CD8-positive, alpha-beta memory T cell (primary cell): ENCODE measurements at regions not wholly inside any gene's neighbourhood (a gene's known extent, or its start where the extent isn't known, plus 50 kb on each side); places are given as distances from the start of the nearest gene placed in this dataset.
"Not testable (repeated sequence)": the region's sequence is repeated elsewhere in the genome, so short reads cannot be mapped to it uniquely, and the experiment has no call there.

ENCODE experiments used
- CTCF ChIA-PET: fragments of 350-600 bp; sonication (Branson Sonifier 250); formaldehyde crosslinking; loops from one replicate; lab custom pipeline; 2021; ENCODE audit warnings: antibody characterized with exemption; lab: Charles Lee
- POLR2A ChIA-PET: fragments of 350-600 bp; sonication (Branson Sonifier 250); formaldehyde crosslinking; loops from one replicate; lab custom pipeline; 2021; ENCODE audit warnings: antibody characterized with exemption; lab: Charles Lee
- DNase-seq, 5 donors: peaks; one replicate each; pipeline versions ENCODE4 v3.0.0 to v3.0.0-alpha.2; 2020 to 2022; ENCODE audit warnings: mixed read lengths in 1 of 5
- H3K27ac ChIP-seq: one replicate; pipeline ENCODE4 v1.7.0; 2013; ENCODE audit warnings: low read depth, mild to moderate bottlenecking, low read length, moderate library complexity
- H3K27me3 ChIP-seq: 2 replicates; pipeline ENCODE4 v1.7.0; 2013; ENCODE audit warnings: low read length, mild to moderate bottlenecking; ENCODE audit not compliant: insufficient read depth, poor library complexity, severe bottlenecking
- H3K36me3 ChIP-seq: 2 replicates; pipeline ENCODE4 v1.7.0; 2013; ENCODE audit warnings: mild to moderate bottlenecking, low read length, moderate library complexity; ENCODE audit not compliant: insufficient read depth
- H3K4me1 ChIP-seq: 2 replicates; pipeline ENCODE4 v1.7.0; 2013; ENCODE audit warnings: mild to moderate bottlenecking, low read length, moderate library complexity; ENCODE audit not compliant: insufficient read depth
- H3K4me3 ChIP-seq: 2 replicates; pipeline ENCODE4 v1.7.0; 2013; ENCODE audit warnings: mild to moderate bottlenecking, low read length
- H3K9me3 ChIP-seq: 2 replicates; pipeline ENCODE4 v1.7.0; 2013; ENCODE audit warnings: mild to moderate bottlenecking, low read length
- H3K27ac Mint-ChIP-seq, 8 donors: one replicate each; pipeline ENCODE4 v1.8.0; 2020 to 2021; ENCODE audit warnings: mixed read lengths in 8 of 8, mild to moderate bottlenecking in 6 of 8, inconsistent platforms in 3 of 8, moderate library complexity in 3 of 8
- H3K27me3 Mint-ChIP-seq, 2 donors: one replicate each; pipeline ENCODE4 v1.8.0; 2020 to 2021; ENCODE audit warnings: mixed read lengths in 2 of 2, mild to moderate bottlenecking in 1 of 2, moderate library complexity in 1 of 2
- H3K36me3 Mint-ChIP-seq, 3 donors: one replicate each; pipeline ENCODE4 v1.8.0; 2020 to 2021; ENCODE audit warnings: mixed read lengths in 3 of 3, inconsistent platforms in 1 of 3, mild to moderate bottlenecking in 1 of 3
- H3K4me1 Mint-ChIP-seq, 3 donors: one replicate each; pipeline ENCODE4 v1.8.0; 2020 to 2021; ENCODE audit warnings: mixed read lengths in 3 of 3, inconsistent platforms in 1 of 3, mild to moderate bottlenecking in 1 of 3
- H3K4me3 Mint-ChIP-seq, 7 donors: one replicate each; pipeline ENCODE4 v1.8.0; 2020 to 2021; ENCODE audit warnings: mixed read lengths in 7 of 7, mild to moderate bottlenecking in 6 of 7, moderate library complexity in 4 of 7, inconsistent platforms in 2 of 7
- H3K9me3 Mint-ChIP-seq, 5 donors: one replicate each; pipeline ENCODE4 v1.8.0; 2020 to 2022; ENCODE audit warnings: mixed read lengths in 5 of 5, mild to moderate bottlenecking in 3 of 5, moderate library complexity in 2 of 5, inconsistent platforms in 1 of 5

DNA sequence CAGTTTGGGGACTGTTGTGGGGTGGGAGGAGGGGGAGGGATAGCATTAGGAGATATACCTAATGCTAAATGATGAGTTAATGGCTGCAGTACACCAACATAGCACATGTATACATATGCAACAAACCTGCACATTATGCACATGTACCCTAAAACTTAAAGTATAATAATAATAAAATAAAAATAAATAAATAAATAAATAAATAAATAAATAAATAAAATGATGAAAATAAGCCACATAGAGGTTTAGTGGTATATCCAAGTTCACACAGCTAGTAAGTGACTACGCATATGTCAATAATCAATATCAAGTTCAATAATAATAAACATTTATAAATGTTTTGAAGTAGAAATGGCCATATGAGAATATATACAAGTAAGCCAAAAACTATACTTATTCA is 141.7 kb upstream of the LHX8 start:
- POLR2A ChIA-PET, H3K36me3 Mint-ChIP-seq, CTCF ChIA-PET: not testable (repeated sequence)

DNA sequence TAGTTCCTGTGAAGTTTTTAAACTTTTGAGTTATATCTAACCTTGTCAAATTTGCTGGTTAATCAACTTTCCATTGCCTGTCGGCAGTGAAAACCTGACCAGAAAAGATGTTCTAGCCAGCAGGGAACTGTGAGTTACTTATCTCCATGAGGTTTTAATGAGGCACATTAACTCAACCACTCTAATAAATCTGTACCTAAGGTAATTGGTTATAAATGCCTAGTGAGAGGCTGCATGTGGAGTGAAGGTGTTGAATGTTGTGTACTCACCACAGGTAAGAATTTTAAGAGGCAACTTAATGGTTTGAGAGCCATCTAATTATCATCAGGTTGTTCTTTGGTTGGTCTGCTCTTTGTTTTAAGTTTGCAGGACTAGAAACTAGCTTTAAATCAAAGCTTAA is 138.4 kb upstream of the LHX8 start:
- Mint-ChIP-seq H3K4me3 (no peak overlapping the region), H3K9me3 (peaks cover 0 to 4% (median 2%) of the 10 kb centered on the region in 5 donors), H3K27ac (no peak overlapping the region), H3K4me1 (no peaks in the 10 kb centered on the region), H3K36me3 (no peaks in the 10 kb centered on the region), H3K27me3 (no peaks in the 10 kb centered on the region)
- Histone ChIP-seq H3K27me3 (no peaks in the 10 kb centered on the region), H3K36me3 (no peaks in the 10 kb centered on the region), H3K4me3 (no peak overlapping the region), H3K9me3 (no peaks in the 10 kb centered on the region), H3K27ac (no peak overlapping the region), H3K4me1 (no peaks in the 10 kb centered on the region)
- no peak for DNase-seq
- ChIA-PET CTCF (no interaction called here), POLR2A (no interaction called here)

More for the DNA sequence above, 141.7 kb upstream of the LHX8 start:
- H3K9me3 Mint-ChIP-seq, H3K36me3 ChIP-seq, H3K27ac ChIP-seq, H3K27me3 ChIP-seq, H3K9me3 ChIP-seq, H3K4me1 Mint-ChIP-seq, H3K4me1 ChIP-seq, DNase-seq, H3K27me3 Mint-ChIP-seq, H3K27ac Mint-ChIP-seq, H3K4me3 Mint-ChIP-seq, H3K4me3 ChIP-seq: not testable (repeated sequence)

DNA sequence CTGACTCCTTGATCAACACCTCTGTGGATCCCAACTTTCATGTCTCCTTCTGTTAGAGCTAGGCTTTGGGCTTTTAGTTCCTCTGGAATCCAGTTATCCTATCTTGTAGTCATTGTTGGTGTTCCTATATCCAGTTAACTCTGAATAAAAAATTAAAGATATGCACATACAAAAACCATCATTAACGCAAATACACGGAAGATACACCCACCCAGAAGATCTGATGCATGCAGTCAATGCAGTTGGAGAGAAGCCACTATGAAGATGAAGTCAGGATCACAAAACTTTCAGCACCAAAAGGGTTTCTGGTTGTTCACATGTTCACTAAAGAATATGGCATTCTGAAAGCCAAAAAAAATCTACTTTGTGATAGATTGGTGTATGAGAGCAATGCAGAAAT is 123.6 kb upstream of the LHX8 start:
- no peaks in the 10 kb centered on the region for H3K27me3 ChIP-seq
- no peak overlapping the region for H3K27ac ChIP-seq
- no peaks in the 10 kb centered on the region for H3K4me1 ChIP-seq
- peaks cover 0 to 8% (median 2%) of the 10 kb centered on the region in 5 donors for H3K9me3 Mint-ChIP-seq
- H3K4me3 Mint-ChIP-seq: no peak overlapping the region
- H3K36me3 ChIP-seq: no peaks in the 10 kb centered on the region
- ChIA-PET CTCF (interaction anchor here (0.5 kb wide), 1 partner anchor 373 kb away, joined by 3 read pairs; no protein-coding TSS in a partner anchor), POLR2A (no interaction called here)
- H3K27me3 Mint-ChIP-seq: peaks cover 0 to 1% of the 10 kb centered on the region in 2 donors
- no peak for DNase-seq
- H3K4me3 ChIP-seq: no peak overlapping the region
- H3K9me3 ChIP-seq: no peaks in the 10 kb centered on the region
- no peak overlapping the region for H3K27ac Mint-ChIP-seq
- no peaks in the 10 kb centered on the region for H3K4me1 Mint-ChIP-seq
- no peaks in the 10 kb centered on the region for H3K36me3 Mint-ChIP-seq

DNA sequence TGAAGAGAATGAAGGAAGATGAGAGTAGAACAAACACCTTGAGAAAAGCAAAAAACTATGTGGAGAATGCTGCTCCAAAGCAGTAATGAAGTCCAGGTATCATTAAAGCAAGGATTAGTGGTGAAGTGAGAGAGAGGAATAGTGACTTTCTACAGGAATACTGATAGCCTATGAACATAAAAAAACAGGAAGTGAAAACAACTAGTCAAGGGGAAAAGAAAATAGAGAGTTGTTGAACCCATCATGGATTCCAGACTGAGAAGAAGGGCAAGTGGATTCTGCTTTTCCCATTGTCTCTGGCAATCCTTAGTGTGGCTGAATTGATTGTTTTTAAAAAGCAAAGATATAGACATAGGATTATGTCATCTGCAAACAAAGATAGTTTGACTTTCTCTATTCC is 119.9 kb upstream of the LHX8 start:
- Mint-ChIP-seq H3K9me3 (peaks cover 4 to 12% (median 6%) of the 10 kb centered on the region in 5 donors), H3K27ac (no peak overlapping the region), H3K27me3 (peaks cover 0 to 1% of the 10 kb centered on the region in 2 donors), H3K36me3 (no peaks in the 10 kb centered on the region), H3K4me3 (no peak overlapping the region), H3K4me1 (no peaks in the 10 kb centered on the region)
- Histone ChIP-seq H3K27me3 (no peaks in the 10 kb centered on the region), H3K9me3 (no peaks in the 10 kb centered on the region), H3K4me3 (no peak overlapping the region), H3K27ac (no peak overlapping the region), H3K4me1 (no peaks in the 10 kb centered on the region), H3K36me3 (no peaks in the 10 kb centered on the region)
- DNase-seq: no peak
- POLR2A ChIA-PET: no interaction called here
- CTCF ChIA-PET: no interaction called here

DNA sequence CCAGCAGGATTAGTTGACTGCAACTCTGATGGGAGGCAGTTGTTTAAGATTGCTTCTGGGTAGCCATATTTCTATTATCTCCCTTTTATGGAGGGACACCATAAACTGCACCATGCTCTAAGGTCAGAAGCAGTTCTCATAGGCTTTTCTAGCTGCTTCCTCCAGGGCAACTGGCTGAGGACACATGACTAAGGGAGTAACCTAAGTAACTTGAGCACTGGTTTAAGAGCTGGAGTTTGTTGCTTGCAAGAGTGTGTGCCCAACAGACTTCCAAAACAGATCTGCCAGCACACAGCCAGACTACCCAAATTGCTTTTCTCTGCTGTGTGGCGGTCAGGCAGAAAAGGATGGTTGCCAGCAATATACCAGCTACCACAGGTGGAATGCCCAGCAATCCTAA is 111.2 kb upstream of the LHX8 start:
- Histone ChIP-seq H3K27ac (no peak overlapping the region), H3K9me3 (no peaks in the 10 kb centered on the region), H3K4me1 (no peaks in the 10 kb centered on the region), H3K4me3 (no peak overlapping the region), H3K36me3 (no peaks in the 10 kb centered on the region), H3K27me3 (no peaks in the 10 kb centered on the region)
- ChIA-PET POLR2A (no interaction called here), CTCF (no interaction called here)
- no peak overlapping the region for H3K4me3 Mint-ChIP-seq
- peaks cover 2 to 22% (median 9%) of the 10 kb centered on the region in 5 donors for H3K9me3 Mint-ChIP-seq
- no peaks in the 10 kb centered on the region for H3K4me1 Mint-ChIP-seq
- no peaks in the 10 kb centered on the region for H3K36me3 Mint-ChIP-seq
- H3K27me3 Mint-ChIP-seq: no peaks in the 10 kb centered on the region
- H3K27ac Mint-ChIP-seq: no peak overlapping the region
- DNase-seq: no peak

DNA sequence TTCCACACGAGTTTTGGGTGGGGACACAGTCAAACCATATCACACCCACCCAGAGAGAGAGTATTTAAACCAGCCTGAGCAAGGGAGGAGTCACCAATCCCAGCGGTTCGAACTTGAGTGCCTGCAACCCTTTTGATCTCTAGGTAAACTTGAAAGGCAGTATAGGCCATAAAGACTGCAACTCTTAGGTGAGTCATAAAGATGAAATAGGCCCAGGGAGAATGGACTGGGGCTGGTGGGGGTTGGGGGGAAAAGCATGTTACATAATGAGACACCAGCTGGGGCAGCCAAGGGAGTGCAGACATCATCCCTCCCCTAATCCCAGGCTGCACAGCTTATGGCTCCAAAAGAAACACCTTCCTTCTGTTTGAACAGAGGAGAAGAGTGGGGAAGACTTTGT is 99.8 kb upstream of the LHX8 start:
- H3K9me3 ChIP-seq: no peaks in the 10 kb centered on the region
- H3K27ac ChIP-seq: no peak overlapping the region
- Mint-ChIP-seq H3K4me1 (no peaks in the 10 kb centered on the region), H3K4me3 (no peak overlapping the region), H3K27me3 (no peaks in the 10 kb centered on the region), H3K9me3 (peaks cover 6 to 20% (median 18%) of the 10 kb centered on the region in 5 donors), H3K27ac (no peak overlapping the region), H3K36me3 (no peaks in the 10 kb centered on the region)
- DNase-seq: no peak
- H3K4me3 ChIP-seq: no peak overlapping the region
- H3K27me3 ChIP-seq: no peaks in the 10 kb centered on the region
- H3K4me1 ChIP-seq: no peaks in the 10 kb centered on the region
- ChIA-PET POLR2A (no interaction called here), CTCF (no interaction called here)
- no peaks in the 10 kb centered on the region for H3K36me3 ChIP-seq

DNA sequence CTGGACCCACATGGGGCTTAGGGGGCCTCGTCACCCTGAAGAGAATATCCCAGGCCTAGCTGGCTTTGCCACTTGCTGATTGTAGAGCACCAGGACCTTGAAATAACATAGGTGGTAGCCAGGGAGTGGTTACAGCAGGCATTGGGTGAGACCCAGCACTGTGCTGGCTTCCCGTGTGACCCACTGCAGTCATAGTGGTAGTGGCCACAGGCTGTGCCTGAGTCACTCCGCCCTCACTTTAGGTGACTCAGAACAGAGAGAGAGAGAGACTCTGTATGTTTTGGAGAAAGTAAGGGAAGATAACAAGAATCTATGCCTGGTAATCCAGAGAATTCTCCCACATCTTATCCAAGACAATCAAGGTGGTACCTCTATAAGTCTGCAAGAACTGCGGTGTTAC is 98.7 kb upstream of the LHX8 start:
- H3K4me1 ChIP-seq: no peaks in the 10 kb centered on the region
- no peak overlapping the region for H3K4me3 ChIP-seq
- no peak overlapping the region for H3K27ac ChIP-seq
- Mint-ChIP-seq H3K36me3 (no peaks in the 10 kb centered on the region), H3K9me3 (peaks cover 3 to 25% (median 21%) of the 10 kb centered on the region in 5 donors), H3K4me3 (no peak overlapping the region), H3K27me3 (no peaks in the 10 kb centered on the region), H3K4me1 (no peaks in the 10 kb centered on the region), H3K27ac (no peak overlapping the region)
- DNase-seq: no peak
- ChIA-PET POLR2A (no interaction called here), CTCF (no interaction called here)
- H3K9me3 ChIP-seq: no peaks in the 10 kb centered on the region
- H3K36me3 ChIP-seq: no peaks in the 10 kb centered on the region
- H3K27me3 ChIP-seq: no peaks in the 10 kb centered on the region

DNA sequence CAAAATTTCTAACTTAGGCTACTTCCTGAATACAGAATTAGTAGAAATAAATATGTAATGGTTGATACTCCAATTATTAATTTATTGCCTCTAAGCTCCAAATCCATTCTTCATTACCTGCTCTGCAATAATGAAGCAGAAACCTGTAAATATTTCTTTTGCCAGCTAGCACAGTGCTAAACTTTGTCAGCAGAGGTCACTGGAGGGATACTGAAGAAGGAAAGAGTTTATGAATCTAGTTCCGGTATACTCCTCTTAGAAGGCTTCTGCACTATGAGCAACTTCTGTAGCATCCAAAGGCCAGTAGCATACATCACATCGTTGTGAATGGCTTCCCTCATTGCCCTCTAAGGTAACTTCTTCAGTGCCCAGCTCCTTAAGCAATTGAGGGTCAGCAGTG is 81.0 kb upstream of the LHX8 start:
- no peak overlapping the region for H3K4me3 Mint-ChIP-seq
- CTCF ChIA-PET: no interaction called here

DNA sequence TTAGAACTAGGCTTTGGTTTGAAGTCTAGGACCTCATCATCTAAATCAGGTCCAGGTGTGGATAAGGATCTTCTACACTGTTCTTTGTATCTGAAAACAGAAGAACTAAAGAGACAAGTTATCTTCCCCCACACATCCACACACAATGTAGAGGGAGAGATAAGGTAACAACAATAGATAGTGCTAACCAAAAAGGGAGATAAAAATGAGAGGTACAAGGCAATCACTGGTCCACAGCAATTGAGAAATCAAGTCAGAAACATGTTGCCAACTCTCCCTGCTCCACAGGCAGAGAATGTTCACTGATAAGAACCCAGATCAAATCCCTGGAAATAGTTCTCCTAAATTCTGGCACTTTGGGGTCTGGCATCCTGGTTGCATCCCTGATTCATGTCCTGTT is 75.8 kb upstream of the LHX8 start:
- ChIA-PET CTCF (no interaction called here), POLR2A (no interaction called here)
- no peaks in the 10 kb centered on the region for H3K9me3 ChIP-seq
- no peaks in the 10 kb centered on the region for H3K27me3 ChIP-seq
- Mint-ChIP-seq H3K27me3 (no peaks in the 10 kb centered on the region), H3K27ac (no peak overlapping the region), H3K4me1 (no peaks in the 10 kb centered on the region), H3K4me3 (no peak overlapping the region), H3K9me3 (peaks cover 2 to 24% (median 12%) of the 10 kb centered on the region in 5 donors), H3K36me3 (no peaks in the 10 kb centered on the region)
- no peaks in the 10 kb centered on the region for H3K4me1 ChIP-seq
- no peaks in the 10 kb centered on the region for H3K36me3 ChIP-seq
- DNase-seq: no peak
- no peak overlapping the region for H3K27ac ChIP-seq
- no peak overlapping the region for H3K4me3 ChIP-seq

More for the DNA sequence above, 81.0 kb upstream of the LHX8 start:
- Mint-ChIP-seq H3K4me1 (no peaks in the 10 kb centered on the region), H3K9me3 (peaks cover 0 to 17% (median 3%) of the 10 kb centered on the region in 5 donors), H3K36me3 (no peaks in the 10 kb centered on the region), H3K27me3 (no peaks in the 10 kb centered on the region), H3K27ac (no peak overlapping the region)
- POLR2A ChIA-PET: no interaction called here
- no peak for DNase-seq
- Histone ChIP-seq H3K9me3 (no peaks in the 10 kb centered on the region), H3K27me3 (no peaks in the 10 kb centered on the region), H3K4me1 (no peaks in the 10 kb centered on the region), H3K27ac (no peak overlapping the region), H3K36me3 (no peaks in the 10 kb centered on the region), H3K4me3 (no peak overlapping the region)
